ENCODE measurements at regions not wholly inside any gene's neighbourhood (a gene's known extent, or its start where the extent isn't known, plus 50 kb on each side); places are given as distances from the start of the nearest gene placed in this dataset.
"Not testable (repeated sequence)": the region's sequence is repeated elsewhere in the genome, so short reads cannot be mapped to it uniquely, and the experiment has no call there.

DNA sequence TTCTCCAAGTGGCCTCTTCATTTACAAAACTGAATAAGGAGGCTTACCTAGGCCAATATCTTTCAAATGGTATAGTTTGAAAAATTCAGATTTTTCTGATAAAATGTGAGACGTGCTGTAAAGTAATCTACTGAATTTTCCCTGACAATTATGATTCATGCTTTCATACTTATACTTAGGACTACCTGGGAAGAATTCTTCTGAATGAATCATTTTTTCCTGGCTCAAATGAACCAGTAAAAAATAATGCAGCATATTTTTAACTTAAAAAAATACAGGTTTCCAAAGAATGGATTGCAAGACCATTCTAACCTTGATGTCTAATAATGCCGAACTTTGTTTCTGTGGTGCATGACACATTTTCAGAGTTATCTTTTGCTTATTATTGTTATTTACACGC is 375.4 kb downstream of the ZNF674 start:
- DNase-seq (ENCODE audit: low read depth in 3 of 3), result no peak

DNA sequence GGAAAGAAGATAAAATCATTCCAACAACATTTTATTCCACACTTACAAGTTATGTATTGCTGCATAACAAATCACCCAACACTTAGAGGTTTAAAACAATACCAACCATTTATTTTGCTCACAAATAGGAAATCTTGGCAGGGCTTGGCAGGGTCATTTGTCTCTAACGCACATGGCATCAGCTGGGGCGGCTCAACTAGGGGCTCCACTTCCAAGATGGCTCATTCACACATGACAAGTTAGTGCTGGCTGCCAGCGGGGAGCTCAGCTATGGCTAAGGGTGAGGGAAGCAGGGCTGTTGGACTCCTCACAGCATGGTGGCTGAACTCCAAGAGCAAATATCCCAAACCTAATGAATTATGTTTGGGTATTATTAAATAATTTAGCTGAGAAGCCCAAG is 377.0 kb downstream of the ZNF674 start:
- DNase-seq (ENCODE audit: low read depth in 3 of 3), result no peak

DNA sequence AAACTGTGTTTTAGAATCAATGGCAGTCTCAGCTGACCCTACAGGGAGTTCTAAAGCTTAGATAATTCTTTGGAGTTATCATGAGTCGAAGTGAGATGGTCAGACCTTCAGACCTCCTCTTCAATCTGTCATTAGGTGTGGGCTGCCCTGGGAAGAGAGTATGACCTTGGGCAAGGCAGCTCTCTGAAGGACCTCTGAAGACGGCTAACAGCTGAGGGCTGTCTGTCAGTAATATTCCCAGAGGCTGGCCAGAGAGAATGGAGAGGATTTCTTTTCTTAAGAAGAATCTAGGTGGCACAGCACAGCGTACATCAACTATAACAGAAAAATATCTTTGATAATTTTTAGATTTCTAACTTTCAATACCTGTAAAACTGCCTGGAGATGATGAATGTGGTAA is 379.4 kb downstream of the ZNF674 start:
- DNase-seq (ENCODE audit: low read depth in 3 of 3), result no peak

DNA sequence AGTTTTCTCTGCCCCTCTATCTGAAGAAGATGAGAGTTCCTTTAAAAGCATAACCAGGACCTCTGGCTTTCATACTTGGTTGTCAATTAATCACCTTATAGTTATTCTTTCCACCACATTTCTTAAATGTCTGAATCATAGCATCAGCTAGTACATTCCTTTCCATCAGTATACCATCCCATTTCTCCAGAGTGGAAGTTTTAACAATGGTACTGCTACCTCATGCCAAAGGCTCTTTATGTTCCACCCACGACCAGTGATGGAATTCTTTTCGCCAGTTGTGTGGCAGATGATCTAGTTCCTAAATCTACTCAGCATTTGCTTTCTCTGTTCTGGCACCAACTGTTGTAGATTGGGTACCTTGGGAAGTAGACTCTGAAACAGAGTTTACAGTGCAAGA is 379.8 kb downstream of the ZNF674 start:
- no peak for DNase-seq (ENCODE audit: low read depth in 3 of 3)

DNA sequence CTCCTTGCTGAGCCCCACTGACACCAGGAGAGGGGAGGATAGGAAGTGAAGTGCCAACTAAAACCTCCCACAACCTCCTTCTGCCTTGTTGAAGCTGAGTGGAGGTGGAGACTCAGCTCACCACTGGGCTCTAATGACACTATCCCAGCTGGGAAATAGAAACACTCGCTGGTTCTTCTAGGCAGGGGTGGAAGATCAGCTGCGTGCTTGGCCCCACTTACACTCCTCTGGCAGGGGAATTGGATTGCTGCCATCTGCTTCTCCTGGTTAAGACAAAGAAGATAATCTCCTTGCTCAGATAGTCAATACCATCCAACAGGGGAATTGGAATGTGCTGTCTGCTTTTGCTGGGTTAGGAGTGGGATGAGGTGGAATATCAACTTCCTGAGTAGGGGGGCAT is 392.5 kb downstream of the ZNF674 start:
- DNase-seq (ENCODE audit: low read depth in 3 of 3), result no peak

DNA sequence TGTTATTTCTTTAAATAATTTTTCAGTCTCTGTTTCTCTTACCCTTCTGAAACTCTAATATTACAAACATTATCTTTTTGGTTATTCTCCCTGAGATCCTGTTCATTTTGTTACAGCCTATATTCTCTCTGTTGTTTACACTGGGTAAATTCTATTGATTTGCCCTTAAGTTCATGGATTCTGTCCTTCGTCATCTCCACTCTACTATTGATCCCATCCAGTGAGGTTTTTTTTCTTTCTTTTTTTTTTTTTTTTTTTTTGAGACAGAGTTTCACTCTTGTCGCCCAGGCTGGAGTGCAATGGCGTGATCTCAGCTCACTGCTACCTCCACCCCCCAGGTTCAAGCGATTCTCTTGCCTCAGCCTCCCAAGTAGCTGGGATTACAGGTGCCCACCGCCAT is 393.9 kb downstream of the ZNF674 start:
- not testable (repeated sequence) for DNase-seq (ENCODE audit: low read depth in 3 of 3)

DNA sequence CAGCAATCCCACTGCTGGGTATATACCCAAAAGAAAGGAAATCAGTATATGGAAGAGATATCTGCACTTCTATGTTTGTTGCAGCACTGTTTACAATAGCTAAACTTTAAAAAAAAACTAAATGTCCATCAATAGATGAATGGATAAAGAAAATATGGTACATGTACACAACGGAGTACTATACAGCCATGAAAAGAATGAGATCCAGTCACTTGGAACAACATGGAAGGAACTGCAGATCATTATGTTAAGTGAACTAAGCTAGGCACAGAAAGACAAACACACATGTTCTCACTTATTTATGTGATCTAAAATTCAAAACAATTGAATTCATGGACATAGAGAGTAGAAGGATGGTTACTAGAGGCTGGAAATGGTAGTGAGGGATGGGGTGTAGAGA is 400.7 kb downstream of the ZNF674 start:
- DNase-seq (ENCODE audit: low read depth in 3 of 3), result no peak

DNA sequence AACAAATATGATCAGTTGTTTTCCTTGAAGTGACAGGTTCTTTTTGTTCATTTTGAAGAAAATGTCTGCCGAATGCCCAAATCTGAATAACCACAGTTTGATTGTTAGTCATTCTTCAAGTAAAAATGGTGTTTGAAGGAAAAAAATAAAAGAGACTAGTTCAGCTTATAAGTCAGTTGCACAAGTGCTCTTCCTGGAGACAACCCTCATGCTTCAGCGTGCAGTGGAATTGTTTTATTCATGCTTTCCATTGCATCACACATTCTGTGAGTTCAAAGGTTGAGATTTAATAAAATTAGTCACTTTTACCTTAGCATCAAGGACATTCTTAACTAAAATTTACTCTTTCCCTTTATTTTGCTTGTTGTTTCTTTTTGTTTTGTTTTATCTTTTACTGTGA is 404.9 kb downstream of the ZNF674 start:
- DNase-seq (ENCODE audit: low read depth in 3 of 3), result no peak

DNA sequence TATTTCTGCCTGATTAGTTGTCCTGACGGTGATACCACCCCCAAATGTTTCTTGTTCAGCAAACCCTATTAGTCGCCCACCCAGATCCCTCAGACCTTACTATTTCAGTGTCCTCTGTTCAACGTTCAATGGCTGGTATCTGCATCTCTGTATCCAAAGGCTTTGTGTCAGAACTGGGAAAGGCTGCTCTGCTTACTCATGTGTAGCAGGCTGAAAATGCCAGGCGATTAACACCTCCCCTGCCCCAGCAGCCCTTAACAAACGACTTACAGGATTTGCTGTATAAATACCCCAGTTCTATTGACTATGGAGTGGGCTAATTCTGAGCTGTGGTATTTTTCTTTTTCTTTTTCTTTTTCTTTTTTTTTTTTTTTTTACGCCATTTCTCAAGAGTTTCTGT is 415.0 kb downstream of the ZNF674 start:
- DNase-seq (ENCODE audit: low read depth in 3 of 3), result no peak

DNA sequence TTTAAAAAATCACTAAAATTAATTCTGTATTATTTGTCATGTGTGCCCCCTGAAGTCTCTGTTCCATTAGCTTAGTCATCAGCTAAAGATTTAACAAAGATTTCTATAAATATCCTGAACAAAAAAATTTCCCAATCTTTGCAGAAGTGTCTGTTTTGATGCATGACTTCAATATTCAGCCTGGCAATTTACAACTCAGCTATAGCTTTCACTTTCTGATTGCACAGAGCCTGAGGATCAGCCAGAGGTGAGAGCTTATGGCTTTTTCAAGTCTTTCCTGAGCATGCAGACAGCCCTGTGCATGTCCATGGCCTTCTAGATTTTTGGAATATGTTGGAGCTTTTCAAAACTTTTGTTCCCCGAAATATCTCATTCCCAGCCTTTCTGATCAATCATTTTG is 420.1 kb downstream of the ZNF674 start:
- no peak for DNase-seq (ENCODE audit: low read depth in 3 of 3)

DNA sequence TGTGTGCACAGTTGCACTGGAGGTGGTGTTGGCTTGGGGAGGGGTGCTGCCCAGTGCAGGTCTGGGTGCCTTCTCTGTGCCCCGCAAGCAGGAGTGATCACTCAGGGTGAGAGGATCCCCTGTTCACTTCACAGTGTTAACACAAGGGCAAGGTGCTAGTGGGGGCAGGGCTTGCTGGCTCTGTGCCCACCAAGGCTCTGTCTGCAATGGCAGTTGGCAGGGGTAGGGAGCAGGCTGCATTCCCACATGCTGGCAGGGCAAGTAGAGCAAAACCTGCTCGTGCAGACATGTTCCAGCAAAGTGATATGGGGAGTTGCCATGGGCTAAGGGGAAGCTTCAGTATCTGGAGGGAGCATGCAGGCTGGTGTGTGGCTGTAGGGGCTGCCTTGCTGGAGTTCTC is 428.0 kb downstream of the ZNF674 start:
- no peak for DNase-seq (ENCODE audit: low read depth in 3 of 3)

DNA sequence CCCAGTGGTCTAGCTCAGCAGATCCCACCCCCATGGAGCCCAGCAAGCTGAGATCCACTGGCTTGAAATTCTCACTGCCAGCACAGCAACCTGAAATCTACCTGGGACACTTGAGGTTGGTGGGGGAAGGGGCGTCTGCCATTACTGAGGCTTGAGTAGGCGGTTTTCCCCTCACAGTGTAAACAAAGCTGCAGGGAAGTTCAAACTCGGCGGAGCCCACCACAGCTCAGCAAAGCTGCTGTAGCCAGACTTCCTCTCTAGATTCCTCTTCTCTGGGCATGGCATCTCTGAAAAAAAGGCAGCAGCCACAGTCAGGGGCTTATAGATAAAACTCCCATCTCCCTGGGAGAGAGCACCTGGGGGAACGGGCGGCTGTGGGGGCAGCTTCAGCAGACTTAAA is 457.9 kb downstream of the ZNF674 start:
- DNase-seq (ENCODE audit: low read depth in 3 of 3), result not testable (repeated sequence)

DNA sequence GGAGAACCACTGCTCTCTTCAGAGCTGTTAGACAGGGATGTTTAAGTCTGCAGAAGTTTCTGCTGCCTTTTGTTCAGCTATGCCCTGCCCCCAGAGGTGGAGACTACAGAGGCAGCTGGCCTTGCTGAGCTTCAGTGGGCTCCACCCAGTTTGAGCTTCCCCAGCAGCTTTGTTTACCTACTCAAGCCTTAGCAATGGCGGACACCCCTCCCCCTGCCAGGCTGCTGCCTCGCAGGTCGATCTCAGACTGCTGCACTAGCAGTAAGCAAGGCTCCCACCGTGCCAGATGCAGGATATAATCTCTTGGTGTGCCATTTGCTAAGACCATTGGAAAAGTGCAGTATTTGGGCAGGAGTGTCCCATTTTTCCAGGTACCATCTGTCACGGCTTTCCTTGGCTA is 465.1 kb downstream of the ZNF674 start:
- DNase-seq (ENCODE audit: low read depth in 3 of 3), result not testable (repeated sequence)

DNA sequence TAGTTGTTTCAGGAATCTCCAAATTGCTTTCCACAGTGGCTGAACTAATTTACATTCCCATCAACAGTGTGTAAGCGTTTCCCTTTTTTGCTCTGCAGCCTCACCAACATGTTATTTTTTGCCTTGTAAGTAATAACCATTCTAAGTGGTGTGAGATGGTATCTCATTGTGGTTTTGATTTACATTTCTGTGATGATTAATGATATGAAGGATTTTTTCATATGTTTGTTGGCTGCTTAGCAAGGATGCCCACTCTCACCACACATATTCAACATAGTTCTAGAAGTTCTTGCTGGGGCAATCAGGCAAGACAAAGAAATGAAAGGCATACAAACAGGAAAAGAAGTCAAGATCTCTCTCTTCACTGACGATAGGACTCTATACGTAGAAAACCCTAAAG is 472.4 kb downstream of the ZNF674 start:
- no peak for DNase-seq (ENCODE audit: low read depth in 3 of 3)

DNA sequence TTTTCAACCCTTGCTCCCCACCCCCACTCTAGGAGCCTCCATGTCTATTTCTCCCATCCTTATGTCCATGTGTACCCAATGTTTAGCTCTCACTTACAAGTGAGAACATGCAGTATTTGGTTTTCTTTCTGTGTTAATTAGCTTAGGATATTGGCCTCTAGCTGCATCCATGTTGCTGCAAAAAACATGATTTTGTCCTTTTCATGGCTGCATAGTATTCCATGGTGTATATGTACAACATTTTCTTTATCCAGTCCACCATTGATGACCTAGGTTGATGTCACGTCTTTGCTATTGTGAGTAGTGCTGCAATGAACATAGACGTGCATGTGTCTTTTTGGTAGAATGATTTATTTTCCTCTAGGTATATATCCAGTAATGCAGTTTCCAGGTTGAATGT is 472.8 kb downstream of the ZNF674 start:
- DNase-seq (ENCODE audit: low read depth in 3 of 3), result no peak

DNA sequence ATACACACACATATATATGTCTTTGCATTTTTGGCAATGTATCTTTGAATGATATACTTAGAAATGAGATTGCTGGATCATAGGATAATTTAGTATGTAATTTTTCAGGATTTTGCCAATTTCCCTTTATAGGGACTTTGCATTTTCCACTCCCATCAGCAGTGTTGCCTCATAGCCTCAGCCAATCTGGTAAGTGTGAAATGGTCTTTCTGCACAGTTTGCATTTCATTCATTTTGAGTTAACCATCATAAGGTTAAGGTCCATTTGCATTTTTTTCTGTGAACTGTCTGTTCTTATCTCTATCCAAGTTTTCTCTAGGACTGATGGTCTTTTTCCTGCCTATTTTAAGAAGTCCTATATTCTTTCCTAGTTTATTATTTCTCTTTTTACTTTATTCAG is 474.8 kb downstream of the ZNF674 start:
- no peak for DNase-seq (ENCODE audit: low read depth in 3 of 3)

DNA sequence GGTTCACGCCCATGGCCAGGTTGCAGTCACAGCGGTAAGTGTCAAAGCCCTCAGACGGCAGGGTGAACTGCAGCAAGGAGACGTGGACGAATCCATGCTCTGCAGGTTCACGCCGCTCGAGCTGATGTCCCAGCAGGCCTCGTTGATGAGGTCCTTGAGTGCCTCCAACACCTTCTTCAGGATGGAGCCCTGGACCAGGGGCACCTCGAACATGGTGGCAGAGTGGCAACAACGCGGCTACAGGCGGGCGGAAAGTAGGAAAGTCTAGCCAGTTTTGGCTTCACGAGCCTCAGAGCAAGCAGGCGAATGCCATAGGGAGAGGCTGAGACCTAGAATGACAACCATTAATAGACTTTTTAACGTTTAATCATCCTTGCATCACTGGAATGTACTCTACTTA is 485.9 kb downstream of the ZNF674 start:
- DNase-seq (ENCODE audit: low read depth in 3 of 3), result no peak

DNA sequence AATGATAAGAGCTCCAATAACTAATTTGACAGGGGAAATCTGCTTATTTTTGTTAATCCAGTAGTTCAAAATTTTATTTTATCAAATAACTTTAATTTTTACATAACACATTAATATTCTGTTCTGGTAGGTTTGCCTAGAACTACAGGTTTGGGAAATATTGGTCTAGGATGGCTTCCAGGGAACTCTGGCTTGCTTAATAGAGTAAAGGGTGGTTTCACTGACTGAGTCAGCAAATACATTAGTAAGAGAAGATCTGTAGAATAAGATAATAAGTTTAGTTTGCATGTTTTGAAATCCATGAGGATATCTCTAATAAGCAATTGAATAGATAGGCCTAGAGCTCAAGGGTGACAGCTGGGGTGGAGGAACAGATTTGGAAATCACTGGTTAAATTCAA is 500.7 kb downstream of the ZNF674 start:
- no peak for DNase-seq (ENCODE audit: low read depth in 3 of 3)

DNA sequence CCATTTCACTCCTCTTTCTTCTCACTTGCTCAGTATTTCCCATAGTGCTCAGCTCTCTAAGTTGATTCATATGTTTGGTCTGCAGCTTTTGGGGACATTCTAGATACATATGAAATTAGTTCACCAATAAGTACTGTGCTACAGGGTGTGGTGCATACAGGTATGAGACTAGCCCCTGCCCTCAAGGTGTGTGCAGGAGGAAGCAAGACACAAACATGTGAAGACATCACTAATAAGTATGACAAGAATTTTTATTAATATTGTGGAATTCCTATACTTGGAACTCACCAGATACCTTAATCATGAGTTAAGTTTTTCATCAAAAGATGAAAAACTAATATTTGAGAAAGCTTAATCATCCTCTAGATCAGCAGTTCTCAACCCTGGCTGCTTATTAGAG is 505.2 kb downstream of the ZNF674 start:
- no peak for DNase-seq (ENCODE audit: low read depth in 3 of 3)

DNA sequence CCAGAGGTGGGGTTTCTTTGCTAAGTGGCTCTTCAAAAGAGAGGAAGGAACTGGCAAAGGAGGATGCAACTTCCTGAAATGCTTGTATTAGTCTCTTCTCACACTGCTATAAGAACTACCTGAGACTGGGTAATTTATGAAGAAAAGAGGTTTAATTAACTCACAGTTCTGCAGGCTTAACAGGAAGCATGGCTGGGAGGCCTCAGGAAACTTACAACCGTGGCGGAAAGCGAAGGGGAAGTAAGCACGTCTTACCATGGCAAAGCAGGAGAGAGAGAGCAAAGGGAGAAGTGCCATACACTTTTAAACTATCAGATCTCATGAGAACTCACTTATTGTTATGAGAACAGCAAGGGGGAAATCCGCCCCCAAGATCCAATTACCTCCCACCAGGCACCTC is 505.7 kb downstream of the ZNF674 start:
- no peak for DNase-seq (ENCODE audit: low read depth in 3 of 3)

DNA sequence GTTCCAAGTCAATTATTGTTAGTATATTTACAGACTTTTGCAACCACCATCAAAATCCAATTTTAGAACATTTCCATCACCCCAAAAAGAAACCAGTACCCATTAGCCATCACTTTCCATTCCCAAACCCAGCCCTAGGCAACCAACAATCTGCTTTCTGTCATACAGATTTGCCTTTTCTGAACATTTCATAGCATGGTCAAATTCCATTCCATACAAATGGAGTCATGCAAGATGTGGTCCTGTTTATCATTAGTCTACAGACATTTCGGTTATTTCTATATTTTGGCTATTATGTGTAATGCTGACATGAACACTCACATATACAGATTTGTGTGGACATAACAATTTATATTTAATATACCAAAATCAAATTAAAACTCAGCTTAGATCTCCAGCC is 508.7 kb downstream of the ZNF674 start:
- no peak for DNase-seq (ENCODE audit: low read depth in 3 of 3)

DNA sequence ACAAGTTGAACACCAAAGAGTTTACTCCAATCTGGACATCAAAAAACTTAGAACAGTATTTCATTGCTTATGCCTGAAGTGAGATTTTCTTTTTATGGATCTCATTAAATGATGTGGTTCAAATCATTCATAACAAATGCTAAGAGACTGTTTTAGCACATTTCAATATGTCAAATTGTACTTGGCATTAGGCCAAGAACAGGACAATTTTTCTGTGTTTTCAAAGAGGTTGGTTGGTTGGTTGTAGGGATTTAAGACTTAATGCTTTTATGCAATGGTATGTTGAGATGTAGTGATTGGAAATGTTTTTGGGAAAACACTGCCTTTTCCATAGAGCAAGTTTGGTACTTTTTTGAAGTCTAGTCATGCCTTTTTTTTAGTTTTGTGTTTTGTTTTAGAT is 510.4 kb downstream of the ZNF674 start:
- DNase-seq (ENCODE audit: low read depth in 3 of 3), result no peak

DNA sequence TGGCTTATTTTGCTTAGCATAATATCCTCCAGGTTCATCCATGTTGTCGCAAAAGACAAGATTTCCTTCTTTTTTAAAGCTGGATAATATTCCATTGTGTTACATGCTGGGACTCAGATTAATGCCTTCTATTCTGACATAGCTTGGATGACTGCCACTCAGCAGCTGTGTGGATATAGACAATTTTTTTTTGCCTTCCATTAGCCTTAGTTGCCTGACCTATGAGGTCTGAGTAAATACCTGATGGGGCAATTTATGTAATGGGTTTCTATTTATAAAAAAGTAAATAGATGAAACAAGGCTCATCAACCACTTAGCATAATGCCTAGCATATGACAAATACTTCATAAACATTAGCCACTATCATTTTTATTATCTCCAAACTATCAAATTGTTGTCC is 515.4 kb downstream of the ZNF674 start:
- DNase-seq (ENCODE audit: low read depth in 3 of 3), result no peak

DNA sequence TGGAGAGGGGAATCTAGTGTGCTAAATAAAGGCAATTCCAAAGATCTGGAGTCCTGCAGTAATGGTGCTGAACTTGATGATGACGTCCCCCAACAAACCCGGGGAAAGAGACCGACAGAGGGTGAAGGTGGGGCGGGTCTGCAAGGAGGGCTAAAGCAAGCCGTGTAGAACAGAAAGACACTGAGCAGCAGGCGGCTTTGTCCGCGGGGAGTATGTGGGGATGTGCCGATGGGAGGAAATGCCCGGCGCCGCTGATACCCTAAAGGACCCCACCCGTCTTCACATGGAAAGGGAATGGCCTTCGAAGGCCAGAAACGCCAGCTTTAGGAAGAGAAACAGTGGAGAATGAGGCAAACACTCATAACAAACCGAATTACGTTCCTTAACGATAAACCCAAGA is 528.9 kb downstream of the ZNF674 start:
- no peak for DNase-seq (ENCODE audit: low read depth in 3 of 3)

DNA sequence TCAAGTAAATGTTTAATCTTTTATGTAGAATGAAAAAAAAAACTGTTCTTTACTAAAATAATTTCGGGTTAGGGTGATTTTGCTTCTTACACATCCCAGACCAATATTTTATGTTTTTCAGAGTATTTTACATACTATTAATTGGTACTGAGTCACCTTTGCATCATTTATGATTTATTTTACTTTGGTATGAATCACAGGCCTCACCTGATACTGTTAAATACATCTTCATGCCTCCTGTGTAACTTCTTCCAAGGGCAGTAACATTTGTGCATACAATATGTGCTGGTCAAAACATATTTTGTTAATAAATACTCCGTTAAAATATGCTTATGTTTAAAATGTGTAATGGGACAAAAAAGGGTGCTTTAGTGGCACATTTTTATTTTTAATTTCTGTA is 529.6 kb downstream of the ZNF674 start:
- DNase-seq (ENCODE audit: low read depth in 3 of 3), result no peak
